Endometrial microvascular endothelial cells (primary cell): ENCODE measurements at regions not wholly inside any gene's neighbourhood (a gene's known extent, or its start where the extent isn't known, plus 50 kb on each side); places are given as distances from the start of the nearest gene placed in this dataset.

Experiments used
- in situ Hi-C: cut with HindIII; loops from 2 replicates; pipeline ENCODE4 v1.10.0; 2017; ENCODE audit warnings: low sequenced_read_pairs, low pct_unique_long_range_greater_than_20kb; ENCODE audit errors: inconsistent ontology term

DNA sequence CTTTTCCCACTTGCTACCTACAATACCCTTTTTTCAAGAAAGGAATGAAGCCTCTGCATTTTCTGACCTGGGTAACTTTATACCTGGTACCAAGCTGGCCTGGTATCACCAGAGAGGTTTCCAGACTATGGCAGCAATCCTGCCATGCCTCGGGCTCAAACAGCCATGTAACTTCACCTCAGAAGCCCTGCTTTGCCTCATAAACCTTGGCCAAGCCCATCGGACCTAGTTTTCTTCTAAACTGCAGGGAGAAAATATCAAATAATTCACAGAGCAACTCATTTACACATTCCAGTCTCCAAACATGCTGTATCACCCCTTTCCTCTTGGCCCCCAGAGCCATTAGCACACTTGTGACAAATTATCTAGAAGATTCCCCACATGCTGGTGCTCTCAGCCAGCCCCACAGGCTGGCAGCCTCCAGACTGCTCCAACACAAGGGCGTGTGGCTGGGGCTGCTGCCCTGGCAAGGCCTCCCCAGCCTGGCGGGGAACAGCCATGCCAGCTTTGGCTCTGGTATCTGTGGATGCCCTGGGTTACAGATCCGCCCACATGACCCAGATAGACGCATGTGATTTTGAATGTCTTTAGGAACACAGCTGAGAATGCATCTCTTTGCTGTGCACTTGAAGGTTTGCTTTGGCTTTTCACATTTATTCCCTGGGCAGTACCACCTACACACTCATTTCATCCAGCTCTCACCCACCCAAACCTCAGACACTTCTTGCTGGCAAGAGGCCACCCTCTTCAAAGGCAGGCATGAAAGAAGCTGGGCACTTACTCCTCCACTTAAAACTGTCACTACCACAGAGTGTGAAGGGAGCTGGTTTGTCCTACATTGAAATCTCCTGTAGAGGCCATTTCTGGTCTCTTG, 70.0 kb upstream of the BCAR3 start:
- in situ Hi-C loops: no loop called here

DNA sequence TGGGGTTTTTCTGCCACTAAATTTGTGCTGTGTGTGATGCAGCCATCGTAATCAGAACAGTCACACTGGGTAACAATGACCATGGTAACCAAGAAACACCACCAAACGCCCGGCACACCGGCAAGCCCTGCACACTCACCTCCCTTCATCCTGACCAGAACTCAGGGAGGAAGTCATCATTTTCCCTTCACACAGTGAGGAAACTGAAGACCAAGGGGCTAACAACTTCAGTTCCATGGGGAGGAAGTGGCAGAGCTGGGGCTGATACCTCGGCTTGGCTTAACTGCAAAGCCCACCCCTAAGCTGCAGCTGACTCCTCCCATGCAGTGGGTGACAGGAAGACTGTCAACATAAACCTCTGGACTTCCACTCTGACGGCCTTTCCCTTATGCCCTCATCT, 69.3 kb upstream of the BCAR3 start:
- in situ Hi-C loops: no loop called here

GRCh38 chr1:93749894-93750301, 68.3 kb upstream of the BCAR3 start:
- in situ Hi-C loops: no loop called here

GRCh38 chr1:93749487-93749886, 67.8 kb upstream of the BCAR3 start:
- in situ Hi-C loops: no loop called here

GRCh38 chr1:93746021-93746812, 64.6 kb upstream of the BCAR3 start:
- in situ Hi-C loops: no loop called here

DNA sequence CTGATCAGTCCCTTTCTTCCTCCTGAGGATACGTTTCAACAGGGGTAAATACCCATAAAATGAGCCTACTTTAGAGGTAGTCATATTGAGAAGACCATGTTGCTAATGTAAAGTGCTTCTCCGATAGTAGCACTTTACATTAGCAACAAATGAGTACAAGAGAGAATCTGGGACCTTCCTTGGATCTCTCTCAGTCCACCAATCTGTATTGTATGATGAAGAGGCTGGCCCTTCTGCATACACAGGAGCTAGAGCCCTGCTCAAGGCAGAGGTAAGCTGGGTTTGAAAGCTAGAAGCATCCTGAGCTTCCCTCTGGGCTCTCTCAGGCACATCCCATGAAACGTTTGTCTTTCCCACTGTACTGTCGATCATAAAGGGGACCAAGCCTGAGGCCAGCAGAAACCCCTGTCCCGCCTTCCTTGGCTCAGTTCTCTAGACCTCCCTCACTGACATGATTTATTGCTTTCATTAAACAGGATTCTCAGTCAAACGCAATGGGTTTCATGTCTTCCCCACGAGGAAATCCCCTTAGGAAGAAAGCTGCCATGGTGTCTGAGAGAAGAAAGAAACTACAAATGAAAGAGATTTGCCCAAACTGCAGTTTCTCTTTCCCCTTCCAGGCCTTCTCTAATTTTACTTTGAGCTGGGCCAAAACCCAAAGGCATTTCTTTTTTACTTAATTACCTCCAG, 62.8 kb upstream of the BCAR3 start:
- in situ Hi-C loops: no loop called here

DNA sequence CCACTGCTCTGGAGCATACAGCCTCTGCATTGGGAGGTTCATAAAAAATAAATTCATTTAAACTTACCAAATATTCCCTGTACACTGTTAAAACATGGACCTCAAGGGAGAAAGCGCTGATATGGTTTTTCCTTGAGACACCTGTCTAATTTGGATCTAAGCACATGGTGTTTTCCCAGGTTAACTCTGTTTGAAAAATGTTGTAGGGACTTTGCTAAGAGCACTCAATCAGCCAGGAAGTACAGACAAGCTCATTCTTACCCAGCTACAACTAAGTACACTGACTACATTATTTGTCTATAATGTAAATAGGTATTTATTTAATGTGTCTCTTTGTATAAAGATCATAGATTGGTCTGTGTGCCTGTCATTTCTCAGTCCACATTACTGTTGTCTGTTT, 61.8 kb upstream of the BCAR3 start:
- in situ Hi-C loops: no loop called here

DNA sequence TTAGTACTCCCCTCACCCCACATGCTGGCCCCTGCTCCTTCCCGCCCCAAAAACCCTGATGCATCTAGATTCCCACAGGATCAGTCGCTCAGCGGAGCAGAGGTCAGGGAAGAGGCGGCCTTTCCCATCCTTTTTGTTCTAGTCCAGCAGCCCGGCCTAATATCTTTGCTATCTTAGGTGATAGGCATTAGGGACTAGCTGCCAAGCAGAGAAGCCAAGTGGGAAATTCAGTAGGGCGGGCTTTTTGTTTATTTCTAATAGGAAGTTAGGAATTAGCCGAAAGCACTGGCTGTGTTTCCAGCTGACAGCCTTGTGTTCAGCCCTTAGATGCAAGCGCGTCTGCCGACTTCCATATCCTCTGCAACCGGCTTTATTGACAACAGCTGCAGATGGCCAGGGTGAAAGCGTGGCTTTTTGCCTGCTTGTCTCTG, 59.0 kb upstream of the BCAR3 start:
- in situ Hi-C loops: no loop called here

DNA sequence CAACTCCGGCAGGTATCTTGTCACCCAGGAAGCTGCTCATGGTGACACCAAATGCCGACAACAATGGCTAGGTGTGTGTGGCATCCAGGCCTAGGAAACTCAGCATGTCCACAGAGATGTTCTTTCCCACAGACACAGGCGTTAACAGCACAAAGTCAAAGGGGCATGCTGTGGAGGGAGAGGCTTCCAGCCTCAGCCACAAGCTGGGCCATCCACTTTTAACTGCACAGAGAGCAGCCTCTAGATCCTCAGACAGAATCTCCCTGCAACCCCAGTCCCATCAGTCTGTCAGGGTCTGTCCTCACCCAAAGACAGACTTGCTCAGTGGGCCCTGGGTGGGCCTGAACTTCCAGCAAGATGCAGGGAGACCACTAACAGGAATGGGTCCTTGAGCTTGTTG, 58.5 kb upstream of the BCAR3 start:
- in situ Hi-C loops: no loop called here

- in situ Hi-C loops: no loop called here
These were observed 57.8 kb upstream of the BCAR3 start for GRCh38 chr1:93739472-93739871.

- in situ Hi-C loops: no loop called here
These were observed 57.3 kb upstream of the BCAR3 start for GRCh38 chr1:93738926-93739325.

DNA sequence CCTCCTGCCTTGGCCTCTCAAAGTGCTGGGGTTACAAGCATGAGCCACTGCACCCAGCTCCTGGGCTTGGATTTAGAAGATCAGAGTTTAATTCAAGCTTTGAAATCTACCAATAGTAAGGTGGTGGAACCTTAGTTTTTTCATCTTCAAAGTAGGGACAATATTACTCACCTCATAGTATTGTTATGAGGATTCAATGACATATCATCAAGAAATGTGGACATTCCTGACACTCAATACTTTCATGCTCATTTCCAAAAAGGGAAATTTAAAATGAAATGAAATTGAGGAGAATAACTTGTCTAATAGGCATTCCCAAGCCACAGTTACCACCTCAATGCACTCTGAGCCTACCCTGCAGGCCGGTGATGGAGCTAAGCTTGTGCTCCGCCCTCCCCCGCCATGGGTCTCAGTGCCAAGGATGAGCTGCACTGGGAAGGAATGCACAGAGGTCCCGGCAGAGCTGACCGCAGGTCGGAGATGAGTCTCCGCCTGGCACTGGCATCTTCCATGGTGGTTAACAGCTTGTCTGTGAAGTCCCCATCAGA, 56.5 kb upstream of the BCAR3 start:
- in situ Hi-C loops: no loop called here

DNA sequence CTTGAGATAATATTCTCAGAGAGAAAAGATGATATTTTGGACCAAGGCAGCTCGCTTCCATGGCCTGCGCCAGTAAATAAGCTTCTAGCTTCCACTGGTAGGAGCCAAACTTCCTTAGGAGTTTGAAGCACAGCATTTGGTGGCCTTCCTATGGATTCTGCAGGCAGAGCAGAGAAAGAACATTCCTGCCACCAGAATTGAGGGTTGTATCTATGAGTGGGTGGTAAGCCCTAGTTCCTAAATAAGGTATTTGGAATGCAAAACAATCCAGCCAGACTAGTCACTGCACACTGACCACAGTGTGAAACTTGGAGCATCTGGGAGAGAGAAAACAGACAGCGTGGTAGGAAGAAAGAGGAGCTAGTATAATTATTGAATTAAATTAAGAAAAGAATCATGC, 54.1 kb upstream of the BCAR3 start:
- in situ Hi-C loops: no loop called here

DNA sequence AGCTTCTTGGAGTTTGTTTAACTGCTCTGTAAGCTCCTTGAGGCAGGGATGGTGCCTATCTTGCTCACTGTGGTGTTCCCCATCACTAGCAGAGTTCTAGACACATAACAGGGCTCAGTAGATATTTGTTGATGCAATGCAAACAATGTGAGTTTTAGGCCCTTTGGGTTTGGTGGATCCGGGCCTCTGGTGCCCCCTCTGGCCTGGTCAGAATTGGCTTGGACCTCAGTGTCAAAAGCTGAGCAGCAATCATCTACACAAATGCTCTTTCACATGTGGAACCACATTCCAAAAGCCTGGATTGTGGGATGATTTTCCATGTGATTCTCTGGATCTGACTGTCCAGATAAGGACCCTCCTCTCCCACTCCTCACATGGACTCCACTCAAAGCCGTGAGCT, 53.4 kb upstream of the BCAR3 start:
- in situ Hi-C loops: no loop called here

DNA sequence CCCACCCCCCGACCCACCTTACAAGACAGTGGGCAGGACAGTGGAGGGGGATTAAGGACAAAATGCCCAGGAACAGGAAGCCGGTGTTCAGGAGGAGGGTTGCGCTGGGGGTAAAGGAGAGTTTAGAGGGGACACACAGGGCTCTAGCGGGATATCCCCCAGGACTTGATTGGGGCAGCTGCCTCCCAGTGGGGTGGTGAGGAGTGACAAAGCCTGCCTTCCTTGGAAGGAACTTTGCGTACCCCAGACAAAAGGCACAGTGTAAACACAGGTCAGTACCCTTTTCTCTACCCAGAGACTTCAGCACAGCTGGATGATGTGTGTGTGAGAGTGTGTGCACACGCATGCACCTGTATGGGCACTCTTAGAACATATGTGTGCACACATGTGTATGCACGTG, 51.7 kb upstream of the BCAR3 start:
- in situ Hi-C loops: no loop called here

DNA sequence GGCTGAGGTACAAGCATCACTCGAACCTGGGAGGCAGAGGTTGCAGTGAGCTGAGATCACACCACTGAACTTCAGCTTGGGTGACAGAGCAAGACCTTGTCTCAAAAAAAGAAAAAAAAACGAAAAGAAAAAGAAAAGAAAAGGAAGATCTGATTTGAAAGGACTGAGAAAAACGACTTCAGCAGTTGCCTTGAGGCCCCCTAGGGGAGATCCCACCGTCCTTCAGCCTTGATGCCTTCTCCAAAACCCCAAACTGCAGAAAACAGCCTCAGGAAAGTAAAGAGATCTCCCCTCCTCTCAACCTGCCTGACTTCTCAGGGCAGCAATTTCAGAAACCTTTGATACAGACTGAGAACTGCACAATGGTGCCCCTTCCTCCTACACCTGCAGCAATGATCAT, 50.9 kb upstream of the BCAR3 start:
- in situ Hi-C loops: no loop called here
